Astrocyte of the hippocampus (primary cell): ENCODE measurements at regions not wholly inside any gene's neighbourhood (a gene's known extent, or its start where the extent isn't known, plus 50 kb on each side); places are given as distances from the start of the nearest gene placed in this dataset.
A peak's percentile ranks its signal among the peaks of the same experiment; 100 is the strongest.

Source experiments
- DNase-seq: peaks from one replicate; pipeline ENCODE4 v3.0.0; 2011; ENCODE audit warnings: low read depth, low spot score

GRCh38 chr5:58403822-58404433 lies 56.0 kb downstream of the PLK2 start:
- DNase-seq = no peak

- DNase-seq = no peak
These were observed 58.2 kb downstream of the PLK2 start for GRCh38 chr5:58401701-58402100.

GRCh38 chr5:58400737-58401136 lies 59.1 kb downstream of the PLK2 start:
- DNase-seq = no peak

GRCh38 chr5:58399951-58400350 lies 59.9 kb downstream of the PLK2 start:
- no peak for DNase-seq

- DNase-seq = no peak
These were observed 65.5 kb downstream of the PLK2 start for GRCh38 chr5:58394339-58394738.

- no peak for DNase-seq
These were observed 66.2 kb downstream of the PLK2 start for GRCh38 chr5:58393716-58394115.

- DNase-seq = no peak
These were observed 67.4 kb downstream of the PLK2 start for GRCh38 chr5:58392496-58392895.

- DNase-seq = no peak
These were observed 76.4 kb downstream of the PLK2 start for GRCh38 chr5:58383448-58383847.

GRCh38 chr5:58382131-58382534 lies 77.8 kb downstream of the PLK2 start:
- no peak for DNase-seq

- DNase-seq = no peak
These were observed 78.3 kb downstream of the PLK2 start for GRCh38 chr5:58381566-58381965.

- no peak for DNase-seq
These were observed 79.2 kb downstream of the PLK2 start for GRCh38 chr5:58380655-58381054.

- no peak for DNase-seq
These were observed 81.1 kb downstream of the PLK2 start for GRCh38 chr5:58378613-58379390.

GRCh38 chr5:58370606-58371005 lies 89.3 kb downstream of the PLK2 start:
- no peak for DNase-seq

- DNase-seq = no peak
These were observed 90.2 kb downstream of the PLK2 start for GRCh38 chr5:58369513-58370190.

GRCh38 chr5:58366461-58366860 lies 93.4 kb downstream of the PLK2 start:
- DNase-seq = peak; percentile 29

GRCh38 chr5:58365791-58366190 lies 94.1 kb downstream of the PLK2 start:
- no peak for DNase-seq

- no peak for DNase-seq
These were observed 96.2 kb downstream of the PLK2 start for GRCh38 chr5:58363461-58364249.

- DNase-seq = no peak
These were observed 97.8 kb downstream of the PLK2 start for GRCh38 chr5:58362135-58362534.

GRCh38 chr5:58360794-58361193 lies 99.1 kb downstream of the PLK2 start:
- DNase-seq = no peak

GRCh38 chr5:58359981-58360380 lies 99.9 kb downstream of the PLK2 start:
- DNase-seq = no peak

GRCh38 chr5:58358501-58359178 lies 101.2 kb downstream of the PLK2 start:
- no peak for DNase-seq
